ENCODE measurements at regions not wholly inside any gene's neighbourhood (a gene's known extent, or its start where the extent isn't known, plus 50 kb on each side); places are given as distances from the start of the nearest gene placed in this dataset.

- TF ChIP-seq CTCF (conservative IDR thresholded peaks at IDR 0.05 in 1 of 2, IDR thresholded peaks at IDR 0.05 in 1 of 2; ENCODE audit: low read depth in 1 of 2, low read length in 2 of 2): no peak
- TF ChIP-seq EZH2 (IDR thresholded peaks at IDR 0.05; ENCODE audit: low read length, missing control alignments): no peak
Measured at GRCh38 chr12:60714141-60714900, 1118.5 kb downstream of the SLC16A7 start.

Data from fibroblast of lung (primary cell).